Adrenal gland (tissue), 5 donors: ENCODE measurements at regions not wholly inside any gene's neighbourhood (a gene's known extent, or its start where the extent isn't known, plus 50 kb on each side); places are given as distances from the start of the nearest gene placed in this dataset.

ENCODE experiments used
- CTCF ChIP-seq, 6 experiments: fragments of 450-650 bp in 4 of 6; fragments of 200-600 bp in 2 of 6; sonication (generic) in 1 of 6; IDR thresholded peaks; 1 replicate in 5 of 6; 2 replicates in 1 of 6; pipeline versions ENCODE4 v1.5.1 to v1.8.0; 2016 to 2021; ENCODE audit warnings: antibody characterized with exemption in 6 of 6, mild to moderate bottlenecking in 2 of 6, moderate library complexity in 1 of 6
- POLR2A ChIP-seq, 2 donors: fragments of 450-650 bp; IDR thresholded peaks; one replicate each; pipeline ENCODE4 v1.6.1; 2017; ENCODE audit warnings: antibody characterized with exemption in 2 of 2, mild to moderate bottlenecking in 2 of 2, moderate library complexity in 1 of 2
- donor health status: DM: no; HTN: no; CAD: no.

DNA sequence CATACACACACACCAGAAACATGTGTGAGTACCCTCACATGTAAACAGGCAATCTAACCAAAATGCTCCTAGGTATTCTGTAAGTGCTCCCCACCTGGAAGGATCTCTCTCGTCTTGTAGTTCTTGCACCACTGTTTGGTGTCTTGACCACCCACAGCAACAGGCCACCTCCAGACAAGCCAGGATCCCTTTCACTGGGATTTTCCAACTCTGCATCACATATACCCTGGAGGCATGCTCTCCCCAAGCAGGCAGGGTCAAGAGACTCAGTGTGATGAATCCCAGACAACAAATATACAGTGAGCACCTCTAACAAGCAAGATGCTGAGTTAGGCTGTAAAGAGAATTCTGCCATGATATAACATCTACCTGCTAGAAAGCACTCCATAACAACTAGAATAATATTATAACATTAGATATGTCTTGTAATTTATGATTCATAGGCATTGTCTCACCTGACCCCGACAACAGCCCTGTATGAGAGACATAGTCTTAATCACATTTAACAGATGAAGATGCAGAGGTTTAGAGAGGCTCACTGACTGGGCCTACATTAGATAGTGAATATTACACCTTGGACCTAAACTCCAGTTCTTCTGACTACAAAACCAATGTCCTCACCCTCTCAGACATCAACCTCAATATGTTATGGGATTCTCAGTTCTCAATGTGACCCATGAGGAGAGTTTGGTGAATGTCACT is 76.5 kb upstream of the BCL6 start:
- TF ChIP-seq CTCF (IDR thresholded peaks at IDR 0.05) (no peak), POLR2A (IDR thresholded peaks at IDR 0.05) (no peak)
